ENCODE measurements at regions not wholly inside any gene's neighbourhood (a gene's known extent, or its start where the extent isn't known, plus 50 kb on each side); places are given as distances from the start of the nearest gene placed in this dataset.
"Not testable (repeated sequence)": the region's sequence is repeated elsewhere in the genome, so short reads cannot be mapped to it uniquely, and the experiment has no call there.

GRCh38 chr21:5227252-5227651 lies 5294.1 kb upstream of the TPTE start:
- H3K4me1 ChIP-seq (ENCODE audit: control insufficient read depth in 1 of 2, extremely low read depth in 1 of 2, insufficient read depth in 2 of 2, low read length in 2 of 2); H3K27ac ChIP-seq (ENCODE audit: low read length); H3K4me3 Mint-ChIP-seq; H3K36me3 ChIP-seq (ENCODE audit: control insufficient read depth in 2 of 2, extremely low read depth in 1 of 2, insufficient read depth in 1 of 2, low read length in 1 of 2); H3K27me3 ChIP-seq (replicated peaks in 1 of 2; ENCODE audit: control insufficient read depth in 2 of 2, extremely low read depth in 1 of 2, insufficient read depth in 2 of 2, low read length in 1 of 2); CTCF ChIA-PET; H3K27me3 Mint-ChIP-seq; H3K4me3 ChIP-seq (ENCODE audit: control insufficient read depth in 1 of 2, extremely low read depth in 1 of 2, low read length in 1 of 2); H3K36me3 Mint-ChIP-seq; ATAC-seq (replicated peaks in 1 of 4); DNase-seq; H3K4me1 Mint-ChIP-seq; POLR2A ChIA-PET; H3K27ac Mint-ChIP-seq; H3K9me3 ChIP-seq: not testable (repeated sequence)
- peaks cover 50 to 57% (median 54%) of the 10 kb centered on the region in 3 donors for H3K9me3 Mint-ChIP-seq
- whole genome bisulfite sequencing (ENCODE audit: insufficient coverage): no CpG with 5 or more reads among the region's 1 CpG

GRCh38 chr21:5230561-5230960 lies 5290.8 kb upstream of the TPTE start:
- DNase-seq; H3K9me3 ChIP-seq; H3K27me3 Mint-ChIP-seq; H3K27ac ChIP-seq (ENCODE audit: low read length); H3K36me3 ChIP-seq (ENCODE audit: control insufficient read depth in 2 of 2, extremely low read depth in 1 of 2, insufficient read depth in 1 of 2, low read length in 1 of 2); H3K4me3 ChIP-seq (ENCODE audit: control insufficient read depth in 1 of 2, extremely low read depth in 1 of 2, low read length in 1 of 2); H3K4me1 ChIP-seq (ENCODE audit: control insufficient read depth in 1 of 2, extremely low read depth in 1 of 2, insufficient read depth in 2 of 2, low read length in 2 of 2); POLR2A ChIA-PET; H3K27ac Mint-ChIP-seq; H3K27me3 ChIP-seq (replicated peaks in 1 of 2; ENCODE audit: control insufficient read depth in 2 of 2, extremely low read depth in 1 of 2, insufficient read depth in 2 of 2, low read length in 1 of 2); H3K4me1 Mint-ChIP-seq; CTCF ChIA-PET; H3K4me3 Mint-ChIP-seq; H3K36me3 Mint-ChIP-seq; ATAC-seq (replicated peaks in 1 of 4): not testable (repeated sequence)
- H3K9me3 Mint-ChIP-seq: peaks cover 55 to 58% (median 56%) of the 10 kb centered on the region in 3 donors
- WGBS (ENCODE audit: insufficient coverage): 67% methylated on average over 3 of the region's 4 CpGs

- H3K4me1 ChIP-seq (ENCODE audit: control insufficient read depth in 1 of 2, extremely low read depth in 1 of 2, insufficient read depth in 2 of 2, low read length in 2 of 2); H3K36me3 Mint-ChIP-seq; H3K4me3 ChIP-seq (ENCODE audit: control insufficient read depth in 1 of 2, extremely low read depth in 1 of 2, low read length in 1 of 2); H3K27ac Mint-ChIP-seq; H3K27me3 ChIP-seq (replicated peaks in 1 of 2; ENCODE audit: control insufficient read depth in 2 of 2, extremely low read depth in 1 of 2, insufficient read depth in 2 of 2, low read length in 1 of 2); H3K9me3 ChIP-seq; H3K4me3 Mint-ChIP-seq; POLR2A ChIA-PET; ATAC-seq (replicated peaks in 1 of 4); H3K27me3 Mint-ChIP-seq; H3K27ac ChIP-seq (ENCODE audit: low read length); H3K4me1 Mint-ChIP-seq; DNase-seq; H3K36me3 ChIP-seq (ENCODE audit: control insufficient read depth in 2 of 2, extremely low read depth in 1 of 2, insufficient read depth in 1 of 2, low read length in 1 of 2); CTCF ChIA-PET: not testable (repeated sequence)
- 72% methylated on average over 9 of the region's 10 CpGs for WGBS (ENCODE audit: insufficient coverage)
- H3K9me3 Mint-ChIP-seq: peaks cover 55 to 59% (median 58%) of the 10 kb centered on the region in 3 donors
These were observed 5290.1 kb upstream of the TPTE start for GRCh38 chr21:5231261-5231660.

DNA sequence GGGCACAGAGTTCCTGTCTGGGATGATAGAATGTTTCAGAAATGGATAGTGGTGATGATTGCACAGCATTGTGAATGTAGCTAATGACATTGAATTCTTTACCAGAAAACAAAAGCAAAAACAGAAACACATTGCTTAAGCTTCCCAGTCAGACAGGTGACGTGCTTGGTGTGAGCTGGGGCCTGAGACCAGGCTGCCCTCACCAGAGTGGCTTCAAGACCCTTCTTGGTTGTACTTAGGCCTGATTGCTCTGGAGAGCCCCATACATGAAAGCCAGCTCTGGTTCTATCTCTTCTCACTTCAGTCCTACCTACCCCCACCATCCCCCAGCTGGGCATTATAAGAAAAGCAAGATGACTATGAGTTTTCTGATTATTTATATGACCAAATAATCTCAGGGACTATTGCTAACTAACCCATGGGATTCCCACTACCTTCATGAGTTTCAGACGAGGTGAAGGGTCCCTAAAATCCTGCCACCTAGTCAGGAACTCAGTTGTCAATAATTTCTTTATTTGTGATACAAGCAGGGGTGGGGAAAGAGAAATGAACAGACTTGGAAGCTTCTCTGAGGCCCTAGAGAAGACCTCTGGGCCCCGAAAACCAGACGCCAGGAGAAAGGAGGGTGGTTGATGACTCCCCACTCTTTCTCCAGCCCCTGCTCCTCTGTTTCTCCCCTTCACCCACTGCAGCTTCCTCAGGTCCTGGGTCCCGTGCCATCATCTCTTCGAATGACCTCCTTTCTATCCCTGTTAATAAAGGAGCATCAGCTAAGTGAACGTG lies 5289.0 kb upstream of the TPTE start:
- POLR2A ChIA-PET; H3K4me1 ChIP-seq (ENCODE audit: control insufficient read depth in 1 of 2, extremely low read depth in 1 of 2, insufficient read depth in 2 of 2, low read length in 2 of 2); H3K27me3 Mint-ChIP-seq; H3K27me3 ChIP-seq (replicated peaks in 1 of 2; ENCODE audit: control insufficient read depth in 2 of 2, extremely low read depth in 1 of 2, insufficient read depth in 2 of 2, low read length in 1 of 2); DNase-seq; H3K4me3 ChIP-seq (ENCODE audit: control insufficient read depth in 1 of 2, extremely low read depth in 1 of 2, low read length in 1 of 2); H3K4me1 Mint-ChIP-seq; H3K9me3 ChIP-seq; H3K36me3 Mint-ChIP-seq; H3K4me3 Mint-ChIP-seq; CTCF ChIA-PET; H3K27ac Mint-ChIP-seq; ATAC-seq (replicated peaks in 1 of 4); H3K27ac ChIP-seq (ENCODE audit: low read length); H3K36me3 ChIP-seq (ENCODE audit: control insufficient read depth in 2 of 2, extremely low read depth in 1 of 2, insufficient read depth in 1 of 2, low read length in 1 of 2): not testable (repeated sequence)
- 71% methylated on average over 1 of the region's 7 CpGs for WGBS (ENCODE audit: insufficient coverage)
- H3K9me3 Mint-ChIP-seq: peaks cover 53 to 59% (median 54%) of the 10 kb centered on the region in 3 donors

DNA sequence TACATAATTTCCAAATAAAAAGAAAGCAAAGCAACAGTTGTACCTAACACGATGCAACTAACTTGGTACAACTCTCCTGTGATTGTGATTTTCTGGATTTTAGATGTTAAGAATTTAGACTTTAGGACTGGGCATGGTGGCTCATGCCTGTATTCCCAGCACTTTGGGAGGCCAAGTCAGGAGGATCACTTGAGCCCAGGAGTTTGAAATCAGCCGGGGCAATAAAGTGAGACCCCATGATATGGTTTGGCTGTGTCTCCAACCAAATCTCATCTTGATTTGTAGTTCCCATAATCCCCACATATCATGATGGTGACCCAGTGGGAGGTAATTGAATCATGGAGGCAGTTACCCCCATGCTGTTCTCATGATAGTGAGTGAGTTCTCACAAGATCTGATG lies 5285.6 kb upstream of the TPTE start:
- H3K4me3 ChIP-seq (ENCODE audit: control insufficient read depth in 1 of 2, extremely low read depth in 1 of 2, low read length in 1 of 2); H3K4me1 ChIP-seq (ENCODE audit: control insufficient read depth in 1 of 2, extremely low read depth in 1 of 2, insufficient read depth in 2 of 2, low read length in 2 of 2); H3K4me3 Mint-ChIP-seq; H3K36me3 Mint-ChIP-seq; H3K9me3 ChIP-seq; H3K4me1 Mint-ChIP-seq; DNase-seq; H3K36me3 ChIP-seq (ENCODE audit: control insufficient read depth in 2 of 2, extremely low read depth in 1 of 2, insufficient read depth in 1 of 2, low read length in 1 of 2); H3K27ac Mint-ChIP-seq; H3K27me3 ChIP-seq (replicated peaks in 1 of 2; ENCODE audit: control insufficient read depth in 2 of 2, extremely low read depth in 1 of 2, insufficient read depth in 2 of 2, low read length in 1 of 2); POLR2A ChIA-PET; H3K27me3 Mint-ChIP-seq; ATAC-seq (replicated peaks in 1 of 4); H3K27ac ChIP-seq (ENCODE audit: low read length); CTCF ChIA-PET: not testable (repeated sequence)
- H3K9me3 Mint-ChIP-seq: peaks cover 42 to 46% (median 45%) of the 10 kb centered on the region in 3 donors
- WGBS (ENCODE audit: insufficient coverage): 40% methylated on average over 1 of the region's 2 CpGs

GRCh38 chr21:5236846-5237675 lies 5284.3 kb upstream of the TPTE start:
- H3K4me1 ChIP-seq (ENCODE audit: control insufficient read depth in 1 of 2, extremely low read depth in 1 of 2, insufficient read depth in 2 of 2, low read length in 2 of 2); H3K27me3 Mint-ChIP-seq; H3K4me1 Mint-ChIP-seq; H3K9me3 ChIP-seq; H3K4me3 Mint-ChIP-seq; H3K4me3 ChIP-seq (ENCODE audit: control insufficient read depth in 1 of 2, extremely low read depth in 1 of 2, low read length in 1 of 2); H3K27me3 ChIP-seq (replicated peaks in 1 of 2; ENCODE audit: control insufficient read depth in 2 of 2, extremely low read depth in 1 of 2, insufficient read depth in 2 of 2, low read length in 1 of 2); DNase-seq; ATAC-seq (replicated peaks in 1 of 4); H3K27ac ChIP-seq (ENCODE audit: low read length); H3K36me3 Mint-ChIP-seq; H3K36me3 ChIP-seq (ENCODE audit: control insufficient read depth in 2 of 2, extremely low read depth in 1 of 2, insufficient read depth in 1 of 2, low read length in 1 of 2); H3K27ac Mint-ChIP-seq; CTCF ChIA-PET; POLR2A ChIA-PET: not testable (repeated sequence)
- 72% methylated on average over 6 of the region's 9 CpGs for WGBS (ENCODE audit: insufficient coverage)
- H3K9me3 Mint-ChIP-seq: peaks cover 40 to 50% (median 43%) of the 10 kb centered on the region in 3 donors

Measured in T-cell (primary cell).